ENCODE measurements at regions not wholly inside any gene's neighbourhood (a gene's known extent, or its start where the extent isn't known, plus 50 kb on each side); places are given as distances from the start of the nearest gene placed in this dataset.

DNA sequence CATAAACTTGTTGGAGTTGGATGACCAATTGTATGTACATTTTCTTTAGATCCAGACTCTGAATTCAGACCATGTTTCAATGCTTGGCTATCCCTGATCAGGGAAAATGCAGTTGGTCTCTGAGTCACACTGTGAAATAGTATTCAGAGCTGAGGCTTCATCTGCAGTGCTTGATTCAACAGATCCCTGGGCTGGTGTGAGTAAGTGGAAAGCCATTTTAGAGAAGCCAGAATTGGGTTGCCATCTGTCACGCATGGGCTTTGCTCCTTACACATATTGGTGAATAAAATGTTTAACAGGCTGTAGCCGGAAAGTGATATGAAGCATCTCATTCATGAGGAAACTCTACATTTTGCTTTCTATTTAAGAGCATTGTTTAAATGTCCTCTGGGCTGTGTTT is 50.0 kb upstream of the ACYP2 start:
- 86% methylated on average over 1 of the region's 2 CpGs for whole genome bisulfite sequencing (ENCODE audit: insufficient coverage)
- POLR2A ChIA-PET = no interaction called here
- Histone ChIP-seq H3K9me3 (ENCODE audit: control extremely low read depth in 1 of 5, control insufficient read depth in 4 of 5, insufficient read depth in 2 of 5, low read depth in 1 of 5, low read length in 4 of 5) (no peaks in the 10 kb centered on the region), H3K4me1 (ENCODE audit: control extremely low read depth in 1 of 4, control insufficient read depth in 4 of 4, insufficient read depth in 4 of 4, low read length in 3 of 4) (no peaks in the 10 kb centered on the region), H3K36me3 (ENCODE audit: control insufficient read depth in 4 of 4, insufficient read depth in 4 of 4, low read length in 3 of 4) (no peaks in the 10 kb centered on the region), H3K27ac (ENCODE audit: insufficient read depth in 1 of 2, low read depth in 1 of 2, low read length in 2 of 2, poor library complexity in 1 of 2, severe bottlenecking in 2 of 2) (no peak overlapping the region), H3K27me3 (replicated peaks in 2 of 5; ENCODE audit: control insufficient read depth in 4 of 5, insufficient read depth in 5 of 5, low read length in 4 of 5) (no peaks in the 10 kb centered on the region), H3K4me3 (ENCODE audit: control insufficient read depth in 1 of 7, extremely low read depth in 1 of 7, insufficient read depth in 4 of 7, low read depth in 2 of 7, low read length in 6 of 7) (no peak overlapping the region)
- DNase-seq = no peak
- CTCF ChIA-PET = no interaction called here

DNA sequence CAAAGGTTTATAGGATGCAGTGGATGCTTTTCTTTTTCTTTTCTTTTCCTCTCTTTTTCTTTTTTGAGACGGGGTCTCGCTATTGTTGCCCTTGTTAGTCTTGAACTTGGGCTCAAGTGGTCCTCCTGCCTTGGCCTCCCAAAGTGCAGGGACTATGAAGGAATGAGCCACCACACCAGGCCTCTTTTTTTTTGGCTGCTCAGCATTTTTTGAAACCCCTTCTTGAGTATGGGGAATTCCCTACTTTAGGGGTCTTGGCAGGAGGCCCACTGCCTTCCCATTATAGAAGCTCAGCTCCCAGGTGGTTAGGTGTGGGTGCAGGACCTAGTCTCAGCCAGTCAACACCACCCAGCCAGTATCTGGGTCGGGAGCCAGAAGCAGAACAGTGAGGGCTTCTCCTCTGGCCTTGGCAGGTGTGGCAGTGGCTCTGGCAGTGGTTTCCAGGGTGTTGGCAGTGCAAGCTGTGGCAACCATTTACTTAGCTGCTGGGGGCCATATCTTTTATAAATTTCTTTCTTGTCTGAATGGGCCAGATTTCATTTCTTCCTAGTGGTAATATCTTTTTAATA is 51.4 kb upstream of the ACYP2 start:
- H3K27me3 ChIP-seq (replicated peaks in 2 of 5; ENCODE audit: control insufficient read depth in 4 of 5, insufficient read depth in 5 of 5, low read length in 4 of 5) = no peaks in the 10 kb centered on the region
- CTCF ChIA-PET = interaction anchor here (0.6 kb wide), 1 partner anchor 85 kb away, joined by 3 read pairs; no protein-coding TSS in a partner anchor
- POLR2A ChIA-PET = no interaction called here
- peaks cover 0 to 4% (median 0%) of the 10 kb centered on the region in 5 experiments for H3K9me3 ChIP-seq (ENCODE audit: control extremely low read depth in 1 of 5, control insufficient read depth in 4 of 5, insufficient read depth in 2 of 5, low read depth in 1 of 5, low read length in 4 of 5)
- no peak overlapping the region for H3K27ac ChIP-seq (ENCODE audit: insufficient read depth in 1 of 2, low read depth in 1 of 2, low read length in 2 of 2, poor library complexity in 1 of 2, severe bottlenecking in 2 of 2)
- H3K4me3 ChIP-seq (ENCODE audit: control insufficient read depth in 1 of 7, extremely low read depth in 1 of 7, insufficient read depth in 4 of 7, low read depth in 2 of 7, low read length in 6 of 7) = no peak overlapping the region
- WGBS (ENCODE audit: insufficient coverage) = 96% methylated on average over 3 of the region's 3 CpGs
- H3K4me1 ChIP-seq (ENCODE audit: control extremely low read depth in 1 of 4, control insufficient read depth in 4 of 4, insufficient read depth in 4 of 4, low read length in 3 of 4) = no peaks in the 10 kb centered on the region
- H3K36me3 ChIP-seq (ENCODE audit: control insufficient read depth in 4 of 4, insufficient read depth in 4 of 4, low read length in 3 of 4) = peaks cover 0 to 3% (median 1%) of the 10 kb centered on the region in 4 experiments
- no peak for DNase-seq

- POLR2A ChIA-PET = interaction anchor here (0.7 kb wide), 1 partner anchor 360 kb away, joined by 3 read pairs; no protein-coding TSS in a partner anchor
Observed at GRCh38 chr2:54062401-54062800, 53.0 kb upstream of the ACYP2 start.

DNA sequence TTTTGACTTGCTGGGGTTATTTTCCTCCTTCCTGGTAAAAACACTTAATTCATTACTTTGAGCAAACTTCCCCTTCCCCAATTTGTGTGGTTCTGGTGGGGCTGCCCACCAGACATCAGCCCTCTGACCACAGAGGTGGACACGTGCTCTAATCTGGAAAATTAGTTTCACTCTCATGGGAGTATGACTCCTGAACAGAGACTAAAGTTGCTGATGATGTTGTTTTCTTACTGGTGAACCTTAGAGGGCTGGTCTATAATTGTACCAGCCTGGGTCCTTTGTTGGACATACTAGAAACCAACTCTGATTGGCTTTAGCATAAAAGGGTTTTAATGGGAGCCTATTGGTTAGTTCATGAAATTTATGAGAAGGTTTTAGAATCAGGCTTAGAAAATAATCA is 54.1 kb upstream of the ACYP2 start:
- Histone ChIP-seq H3K4me3 (ENCODE audit: control insufficient read depth in 1 of 7, extremely low read depth in 1 of 7, insufficient read depth in 4 of 7, low read depth in 2 of 7, low read length in 6 of 7) (no peak overlapping the region), H3K27me3 (replicated peaks in 2 of 5; ENCODE audit: control insufficient read depth in 4 of 5, insufficient read depth in 5 of 5, low read length in 4 of 5) (no peaks in the 10 kb centered on the region), H3K9me3 (ENCODE audit: control extremely low read depth in 1 of 5, control insufficient read depth in 4 of 5, insufficient read depth in 2 of 5, low read depth in 1 of 5, low read length in 4 of 5) (peaks cover 0 to 6% (median 0%) of the 10 kb centered on the region in 5 experiments), H3K27ac (ENCODE audit: insufficient read depth in 1 of 2, low read depth in 1 of 2, low read length in 2 of 2, poor library complexity in 1 of 2, severe bottlenecking in 2 of 2) (no peak overlapping the region), H3K4me1 (ENCODE audit: control extremely low read depth in 1 of 4, control insufficient read depth in 4 of 4, insufficient read depth in 4 of 4, low read length in 3 of 4) (no peaks in the 10 kb centered on the region), H3K36me3 (ENCODE audit: control insufficient read depth in 4 of 4, insufficient read depth in 4 of 4, low read length in 3 of 4) (peaks cover 0 to 3% (median 1%) of the 10 kb centered on the region in 4 experiments)
- WGBS (ENCODE audit: insufficient coverage) = no CpG with 5 or more reads among the region's 1 CpG
- POLR2A ChIA-PET = no interaction called here
- CTCF ChIA-PET = interaction anchor here (1.4 kb wide), 1 partner anchor 8 kb away, joined by 3 read pairs; no protein-coding TSS in a partner anchor
- DNase-seq = no peak

More at GRCh38 chr2:54062401-54062800, 53.0 kb upstream of the ACYP2 start:
- H3K4me3 ChIP-seq (ENCODE audit: control insufficient read depth in 1 of 7, extremely low read depth in 1 of 7, insufficient read depth in 4 of 7, low read depth in 2 of 7, low read length in 6 of 7) = no peak overlapping the region
- CTCF ChIA-PET = interaction anchor here (1.4 kb wide), 1 partner anchor 9 kb away, joined by 3 read pairs; no protein-coding TSS in a partner anchor
- peaks cover 0 to 6% (median 0%) of the 10 kb centered on the region in 5 experiments for H3K9me3 ChIP-seq (ENCODE audit: control extremely low read depth in 1 of 5, control insufficient read depth in 4 of 5, insufficient read depth in 2 of 5, low read depth in 1 of 5, low read length in 4 of 5)
- H3K27me3 ChIP-seq (replicated peaks in 2 of 5; ENCODE audit: control insufficient read depth in 4 of 5, insufficient read depth in 5 of 5, low read length in 4 of 5) = no peaks in the 10 kb centered on the region
- no peaks in the 10 kb centered on the region for H3K4me1 ChIP-seq (ENCODE audit: control extremely low read depth in 1 of 4, control insufficient read depth in 4 of 4, insufficient read depth in 4 of 4, low read length in 3 of 4)
- no peak for DNase-seq
- H3K27ac ChIP-seq (ENCODE audit: insufficient read depth in 1 of 2, low read depth in 1 of 2, low read length in 2 of 2, poor library complexity in 1 of 2, severe bottlenecking in 2 of 2) = no peak overlapping the region
- H3K36me3 ChIP-seq (ENCODE audit: control insufficient read depth in 4 of 4, insufficient read depth in 4 of 4, low read length in 3 of 4) = peaks cover 0 to 3% (median 1%) of the 10 kb centered on the region in 4 experiments
- WGBS (ENCODE audit: insufficient coverage) = 100% methylated on average over 1 of the region's 1 CpG

DNA sequence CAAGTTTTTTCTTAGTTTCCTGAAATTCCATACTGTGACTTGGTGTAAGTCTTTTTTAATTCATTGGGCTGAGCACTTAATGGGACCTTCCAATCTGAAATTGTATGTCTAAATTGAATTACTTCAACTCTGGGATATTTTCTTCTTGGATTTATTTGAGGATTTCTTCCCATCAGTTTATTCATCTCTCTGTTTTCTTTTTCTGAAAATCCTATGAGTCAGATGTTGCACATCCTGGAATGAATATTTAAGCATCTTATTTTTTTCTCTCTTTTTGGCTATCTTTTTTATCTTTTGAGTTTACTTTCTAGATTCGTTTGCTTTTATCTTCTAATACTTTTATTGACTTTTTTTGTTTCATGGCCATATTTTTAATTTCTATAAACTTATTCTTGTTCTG is 55.4 kb upstream of the ACYP2 start:
- H3K4me1 ChIP-seq (ENCODE audit: control extremely low read depth in 1 of 4, control insufficient read depth in 4 of 4, insufficient read depth in 4 of 4, low read length in 3 of 4) = no peaks in the 10 kb centered on the region
- H3K9me3 ChIP-seq (ENCODE audit: control extremely low read depth in 1 of 5, control insufficient read depth in 4 of 5, insufficient read depth in 2 of 5, low read depth in 1 of 5, low read length in 4 of 5) = peaks cover 0 to 6% (median 0%) of the 10 kb centered on the region in 5 experiments
- ChIA-PET POLR2A (no interaction called here), CTCF (no interaction called here)
- WGBS (ENCODE audit: insufficient coverage) = no CpG with 5 or more reads among the region's 1 CpG
- H3K4me3 ChIP-seq (ENCODE audit: control insufficient read depth in 1 of 7, extremely low read depth in 1 of 7, insufficient read depth in 4 of 7, low read depth in 2 of 7, low read length in 6 of 7) = no peak overlapping the region
- no peak for DNase-seq
- H3K27me3 ChIP-seq (replicated peaks in 2 of 5; ENCODE audit: control insufficient read depth in 4 of 5, insufficient read depth in 5 of 5, low read length in 4 of 5) = no peaks in the 10 kb centered on the region
- no peak overlapping the region for H3K27ac ChIP-seq (ENCODE audit: insufficient read depth in 1 of 2, low read depth in 1 of 2, low read length in 2 of 2, poor library complexity in 1 of 2, severe bottlenecking in 2 of 2)
- peaks cover 0 to 3% (median 1%) of the 10 kb centered on the region in 4 experiments for H3K36me3 ChIP-seq (ENCODE audit: control insufficient read depth in 4 of 4, insufficient read depth in 4 of 4, low read length in 3 of 4)

DNA sequence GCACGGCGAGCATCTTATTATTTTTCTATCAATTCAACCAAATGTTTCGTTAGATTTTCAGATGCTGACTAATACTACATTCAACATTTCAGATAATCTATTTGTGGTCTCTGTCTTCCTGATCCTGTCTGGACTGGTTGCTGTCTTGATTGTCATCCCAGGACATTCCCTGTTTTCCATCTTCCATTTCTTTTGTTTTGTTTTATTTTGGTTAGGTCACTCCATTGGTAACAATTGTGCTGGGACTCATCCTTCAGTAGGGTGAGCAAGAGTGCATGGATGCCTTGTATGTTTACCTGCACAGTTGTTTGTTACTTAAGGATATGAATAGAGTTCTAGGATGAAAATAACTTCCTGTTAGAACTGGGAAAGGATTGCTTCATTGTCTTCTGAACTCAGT is 55.9 kb upstream of the ACYP2 start:
- H3K36me3 ChIP-seq (ENCODE audit: control insufficient read depth in 4 of 4, insufficient read depth in 4 of 4, low read length in 3 of 4) = peaks cover 0 to 3% (median 1%) of the 10 kb centered on the region in 4 experiments
- no peak for DNase-seq
- no peak overlapping the region for H3K27ac ChIP-seq (ENCODE audit: insufficient read depth in 1 of 2, low read depth in 1 of 2, low read length in 2 of 2, poor library complexity in 1 of 2, severe bottlenecking in 2 of 2)
- no peaks in the 10 kb centered on the region for H3K27me3 ChIP-seq (replicated peaks in 2 of 5; ENCODE audit: control insufficient read depth in 4 of 5, insufficient read depth in 5 of 5, low read length in 4 of 5)
- H3K4me1 ChIP-seq (ENCODE audit: control extremely low read depth in 1 of 4, control insufficient read depth in 4 of 4, insufficient read depth in 4 of 4, low read length in 3 of 4) = no peaks in the 10 kb centered on the region
- 97% methylated on average over 3 of the region's 3 CpGs for WGBS (ENCODE audit: insufficient coverage)
- H3K4me3 ChIP-seq (ENCODE audit: control insufficient read depth in 1 of 7, extremely low read depth in 1 of 7, insufficient read depth in 4 of 7, low read depth in 2 of 7, low read length in 6 of 7) = no peak overlapping the region
- ChIA-PET CTCF (no interaction called here), POLR2A (no interaction called here)
- peaks cover 0 to 6% (median 0%) of the 10 kb centered on the region in 5 experiments for H3K9me3 ChIP-seq (ENCODE audit: control extremely low read depth in 1 of 5, control insufficient read depth in 4 of 5, insufficient read depth in 2 of 5, low read depth in 1 of 5, low read length in 4 of 5)

DNA sequence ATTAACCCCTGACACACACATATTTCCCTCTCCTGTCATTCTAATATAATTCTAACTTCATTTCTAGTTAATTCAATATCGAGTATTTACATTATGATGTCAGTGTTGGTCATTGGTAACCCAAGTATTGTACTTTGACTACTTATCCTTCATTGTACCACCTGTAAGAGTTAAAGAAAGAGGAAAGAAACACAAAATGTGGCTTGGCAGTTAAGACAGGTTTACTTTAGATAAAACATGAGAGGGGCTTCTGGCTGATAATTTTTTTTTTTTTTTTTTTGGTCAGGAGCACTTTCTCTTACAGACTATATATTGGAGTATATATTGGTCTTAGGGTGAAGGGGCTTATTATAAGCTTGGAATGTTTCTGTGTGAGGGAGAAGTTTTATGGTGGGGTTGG is 57.0 kb upstream of the ACYP2 start:
- no peak for DNase-seq
- no peak overlapping the region for H3K27ac ChIP-seq (ENCODE audit: insufficient read depth in 1 of 2, low read depth in 1 of 2, low read length in 2 of 2, poor library complexity in 1 of 2, severe bottlenecking in 2 of 2)
- WGBS (ENCODE audit: insufficient coverage) = no CpG with 5 or more reads among the region's 1 CpG
- H3K36me3 ChIP-seq (ENCODE audit: control insufficient read depth in 4 of 4, insufficient read depth in 4 of 4, low read length in 3 of 4) = peaks cover under 1 to 5% (median 3%) of the 10 kb centered on the region in 4 experiments
- peaks cover 0 to 10% (median 0%) of the 10 kb centered on the region in 5 experiments for H3K9me3 ChIP-seq (ENCODE audit: control extremely low read depth in 1 of 5, control insufficient read depth in 4 of 5, insufficient read depth in 2 of 5, low read depth in 1 of 5, low read length in 4 of 5)
- no peak overlapping the region for H3K4me3 ChIP-seq (ENCODE audit: control insufficient read depth in 1 of 7, extremely low read depth in 1 of 7, insufficient read depth in 4 of 7, low read depth in 2 of 7, low read length in 6 of 7)
- ChIA-PET POLR2A (no interaction called here), CTCF (no interaction called here)
- H3K27me3 ChIP-seq (replicated peaks in 2 of 5; ENCODE audit: control insufficient read depth in 4 of 5, insufficient read depth in 5 of 5, low read length in 4 of 5) = no peaks in the 10 kb centered on the region
- H3K4me1 ChIP-seq (ENCODE audit: control extremely low read depth in 1 of 4, control insufficient read depth in 4 of 4, insufficient read depth in 4 of 4, low read length in 3 of 4) = no peaks in the 10 kb centered on the region
